CD4-positive, alpha-beta T cell treated with Interferon alpha-2 for 1 hour (primary cell): ENCODE measurements at regions not wholly inside any gene's neighbourhood (a gene's known extent, or its start where the extent isn't known, plus 50 kb on each side); places are given as distances from the start of the nearest gene placed in this dataset.

Experiments used
- DNase-seq, 2 donors: peaks; one replicate each; pipeline ENCODE4 v3.0.0-alpha.2; 2020 to 2022

- no peak for DNase-seq
Observed at GRCh38 chr1:234535763-234536515, 57.0 kb upstream of the TARBP1 start.

GRCh38 chr1:234535218-234535617 lies 56.2 kb upstream of the TARBP1 start:
- DNase-seq: no peak

GRCh38 chr1:234533975-234534876 lies 55.2 kb upstream of the TARBP1 start:
- no peak for DNase-seq

- DNase-seq: no peak
Observed at GRCh38 chr1:234533034-234533891, 54.3 kb upstream of the TARBP1 start.

- no peak for DNase-seq
Observed at GRCh38 chr1:234532503-234532922, 53.5 kb upstream of the TARBP1 start.

GRCh38 chr1:234531151-234531635 lies 52.2 kb upstream of the TARBP1 start:
- no peak for DNase-seq

GRCh38 chr1:234530672-234531071 lies 51.7 kb upstream of the TARBP1 start:
- no peak for DNase-seq

GRCh38 chr1:234529950-234530237 lies 50.9 kb upstream of the TARBP1 start:
- no peak for DNase-seq

GRCh38 chr1:234529095-234529949 lies 50.3 kb upstream of the TARBP1 start:
- DNase-seq: no peak
